ENCODE measurements at regions not wholly inside any gene's neighbourhood (a gene's known extent, or its start where the extent isn't known, plus 50 kb on each side); places are given as distances from the start of the nearest gene placed in this dataset.

DNA sequence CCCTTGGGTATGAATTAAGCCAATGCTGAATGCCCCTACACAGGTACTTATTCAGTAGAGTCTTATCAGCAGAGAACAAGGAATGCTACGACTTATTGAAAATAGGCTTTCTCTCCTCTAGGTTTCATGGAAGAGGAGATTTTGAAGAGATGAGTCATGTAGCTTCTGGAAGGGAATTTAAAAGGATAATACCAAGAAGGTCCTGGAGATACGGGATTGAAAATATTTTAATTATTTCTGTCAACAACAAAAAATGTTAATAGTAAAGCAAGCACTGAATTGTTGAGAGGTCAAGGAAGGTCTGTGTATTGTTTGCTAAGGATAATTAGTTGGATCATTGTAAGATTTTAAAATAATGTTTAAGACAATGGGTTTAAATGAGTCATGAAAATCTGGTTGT is 293.0 kb upstream of the SPHKAP start:
- no peaks in the 10 kb centered on the region for H3K4me1 ChIP-seq (ENCODE audit: insufficient read depth, low read length)
- no peaks in the 10 kb centered on the region for H3K79me2 ChIP-seq (ENCODE audit: insufficient read depth, low read length)
- H3K36me3 ChIP-seq (replicated peaks in 1 of 2; ENCODE audit: control insufficient read depth in 1 of 2, insufficient read depth in 2 of 2, low read length in 2 of 2) = no peaks in the 10 kb centered on the region
- ChIA-PET CTCF (ENCODE audit: low intra/inter-chr PET ratio, low total read pairs) (no interaction called here), POLR2A (no interaction called here)
- no peak overlapping the region for H3K9ac ChIP-seq (ENCODE audit: insufficient read depth, low read depth, low read length)
- no peak overlapping the region for H3K27ac ChIP-seq (ENCODE audit: extremely low read length, insufficient read depth, low read length)
- no TSS peak for BruUV-seq (replicated peaks)
- DNase-seq (ENCODE audit: low spot score) (no peak), FAIRE-seq (no peak), ATAC-seq (no peak)
- 2% methylated on average over 1 of the region's 2 CpGs for WGBS (ENCODE audit: low lambda C conversion rate)
- no peak overlapping the region for H3K4me2 ChIP-seq (ENCODE audit: low read depth, low read length)
- H3K9me3 ChIP-seq (ENCODE audit: low read length) = peaks cover 93% of the 10 kb centered on the region
- no peak overlapping the region for H2AFZ ChIP-seq (ENCODE audit: low read length)
- TF ChIP-seq ZEB1 (IDR thresholded peaks at IDR 0.05; ENCODE audit: insufficient replicate concordance, low read depth) = no peak
- TF ChIP-seq ZNF562 (CRISPR knock-in tag; IDR thresholded peaks at IDR 0.05; ENCODE audit: borderline replicate concordance) = no peak
- TF ChIP-seq DNMT1 (CRISPR knock-in tag; IDR thresholded peaks at IDR 0.05) = no peak
- intact Hi-C loops (cut with micrococcal nuclease; ENCODE audit: unreplicated experiment) = no loop called here
- no peaks in the 10 kb centered on the region for H4K20me1 ChIP-seq (ENCODE audit: insufficient read depth, low read length)
- in situ Hi-C loops (cut with HindIII; ENCODE audit: extremely low pct_ligation_motif_present, low pct_unique_long_range_greater_than_20kb) = no loop called here
- no peaks in the 10 kb centered on the region for H3K27me3 ChIP-seq (ENCODE audit: control insufficient read depth in 1 of 2, insufficient read depth in 2 of 2, low read length in 2 of 2)
- H3K4me3 ChIP-seq (replicated peaks in 1 of 3; ENCODE audit: insufficient read depth in 1 of 3, low read depth in 2 of 3, low read length in 3 of 3) = no peak overlapping the region

- intact Hi-C loops (cut with micrococcal nuclease; ENCODE audit: unreplicated experiment) = no loop called here
- Histone ChIP-seq H3K36me3 (replicated peaks in 1 of 2; ENCODE audit: control insufficient read depth in 1 of 2, insufficient read depth in 2 of 2, low read length in 2 of 2) (no peaks in the 10 kb centered on the region), H4K20me1 (ENCODE audit: insufficient read depth, low read length) (no peaks in the 10 kb centered on the region), H3K4me1 (ENCODE audit: insufficient read depth, low read length) (no peaks in the 10 kb centered on the region), H3K9me3 (ENCODE audit: low read length) (peaks cover 95% of the 10 kb centered on the region), H3K27ac (ENCODE audit: extremely low read length, insufficient read depth, low read length) (no peak overlapping the region), H3K4me3 (replicated peaks in 1 of 3; ENCODE audit: insufficient read depth in 1 of 3, low read depth in 2 of 3, low read length in 3 of 3) (no peak overlapping the region), H3K4me2 (ENCODE audit: low read depth, low read length) (no peak overlapping the region), H3K79me2 (ENCODE audit: insufficient read depth, low read length) (no peaks in the 10 kb centered on the region), H3K27me3 (ENCODE audit: control insufficient read depth in 1 of 2, insufficient read depth in 2 of 2, low read length in 2 of 2) (no peaks in the 10 kb centered on the region), H3K9ac (ENCODE audit: insufficient read depth, low read depth, low read length) (no peak overlapping the region), H2AFZ (ENCODE audit: low read length) (no peak overlapping the region)
- FAIRE-seq = no peak
- ChIA-PET CTCF (ENCODE audit: low intra/inter-chr PET ratio, low total read pairs) (no interaction called here), POLR2A (no interaction called here)
- no peak for ATAC-seq
- no peak for DNase-seq (ENCODE audit: low spot score)
- TF ChIP-seq MTA3 (CRISPR knock-in tag; IDR thresholded peaks at IDR 0.05) = no peak
- BruUV-seq (replicated peaks) = no TSS peak
- in situ Hi-C loops (cut with HindIII; ENCODE audit: extremely low pct_ligation_motif_present, low pct_unique_long_range_greater_than_20kb) = no loop called here
Measured at GRCh38 chr2:228469721-228470120, 288.2 kb upstream of the SPHKAP start.

GRCh38 chr2:228466851-228467250 is 285.4 kb upstream of the SPHKAP start:
- DNase-seq (ENCODE audit: low spot score) (no peak), ATAC-seq (no peak), FAIRE-seq (no peak)
- Histone ChIP-seq H3K4me3 (replicated peaks in 1 of 3; ENCODE audit: insufficient read depth in 1 of 3, low read depth in 2 of 3, low read length in 3 of 3) (no peak overlapping the region), H3K36me3 (replicated peaks in 1 of 2; ENCODE audit: control insufficient read depth in 1 of 2, insufficient read depth in 2 of 2, low read length in 2 of 2) (no peaks in the 10 kb centered on the region), H2AFZ (ENCODE audit: low read length) (no peak overlapping the region), H3K4me1 (ENCODE audit: insufficient read depth, low read length) (no peaks in the 10 kb centered on the region), H3K9me3 (ENCODE audit: low read length) (peaks cover 95% of the 10 kb centered on the region), H3K79me2 (ENCODE audit: insufficient read depth, low read length) (no peaks in the 10 kb centered on the region), H3K27ac (ENCODE audit: extremely low read length, insufficient read depth, low read length) (no peak overlapping the region), H3K9ac (ENCODE audit: insufficient read depth, low read depth, low read length) (no peak overlapping the region), H4K20me1 (ENCODE audit: insufficient read depth, low read length) (no peaks in the 10 kb centered on the region), H3K27me3 (ENCODE audit: control insufficient read depth in 1 of 2, insufficient read depth in 2 of 2, low read length in 2 of 2) (no peaks in the 10 kb centered on the region), H3K4me2 (ENCODE audit: low read depth, low read length) (no peak overlapping the region)
- ChIA-PET CTCF (ENCODE audit: low intra/inter-chr PET ratio, low total read pairs) (no interaction called here), POLR2A (no interaction called here)
- no TSS peak for BruUV-seq (replicated peaks)
- in situ Hi-C loops (cut with HindIII; ENCODE audit: extremely low pct_ligation_motif_present, low pct_unique_long_range_greater_than_20kb) (no loop called here), intact Hi-C loops (cut with micrococcal nuclease; ENCODE audit: unreplicated experiment) (no loop called here)
- 0% methylated on average over 2 of the region's 2 CpGs for WGBS (ENCODE audit: low lambda C conversion rate)
- no peak for TF ChIP-seq NFKB2 (CRISPR knock-in tag; IDR thresholded peaks at IDR 0.05; ENCODE audit: borderline replicate concordance)
- TF ChIP-seq ZNF546 (CRISPR knock-in tag; conservative IDR thresholded peaks at IDR 0.05) = no peak
- TF ChIP-seq PRMT3 (CRISPR knock-in tag; IDR thresholded peaks at IDR 0.05; ENCODE audit: borderline replicate concordance, low read depth) = no peak
- TF ChIP-seq ZNF138 (CRISPR knock-in tag; IDR thresholded peaks at IDR 0.05; ENCODE audit: low read depth) = no peak
- no peak for TF ChIP-seq ZFP91 (CRISPR knock-in tag; IDR thresholded peaks at IDR 0.05; ENCODE audit: borderline replicate concordance)
- no peak for TF ChIP-seq U2AF1 (optimal IDR thresholded peaks at IDR 0.05; ENCODE audit: low read depth, low read length)
- no peak for TF ChIP-seq TCF12 (IDR thresholded peaks at IDR 0.05)
- TF ChIP-seq TCF12 (CRISPR knock-in tag; IDR thresholded peaks at IDR 0.05) = no peak
- no peak for TF ChIP-seq HOXA5 (CRISPR knock-in tag; IDR thresholded peaks at IDR 0.05)
- TF ChIP-seq NCOR1 (IDR thresholded peaks at IDR 0.05; ENCODE audit: borderline replicate concordance, low read length) = no peak

All from HepG2 (cell line).